HG03095 (cell line): ENCODE measurements at regions not wholly inside any gene's neighbourhood (a gene's known extent, or its start where the extent isn't known, plus 50 kb on each side); places are given as distances from the start of the nearest gene placed in this dataset.

ENCODE experiments used
- ATAC-seq: cut with Tn5 transposase; IDR thresholded peaks from one replicate; pipeline ENCODE4 v1.9.1; 2021; ENCODE audit warnings: moderate library complexity; ENCODE audit not compliant: unreplicated experiment

DNA sequence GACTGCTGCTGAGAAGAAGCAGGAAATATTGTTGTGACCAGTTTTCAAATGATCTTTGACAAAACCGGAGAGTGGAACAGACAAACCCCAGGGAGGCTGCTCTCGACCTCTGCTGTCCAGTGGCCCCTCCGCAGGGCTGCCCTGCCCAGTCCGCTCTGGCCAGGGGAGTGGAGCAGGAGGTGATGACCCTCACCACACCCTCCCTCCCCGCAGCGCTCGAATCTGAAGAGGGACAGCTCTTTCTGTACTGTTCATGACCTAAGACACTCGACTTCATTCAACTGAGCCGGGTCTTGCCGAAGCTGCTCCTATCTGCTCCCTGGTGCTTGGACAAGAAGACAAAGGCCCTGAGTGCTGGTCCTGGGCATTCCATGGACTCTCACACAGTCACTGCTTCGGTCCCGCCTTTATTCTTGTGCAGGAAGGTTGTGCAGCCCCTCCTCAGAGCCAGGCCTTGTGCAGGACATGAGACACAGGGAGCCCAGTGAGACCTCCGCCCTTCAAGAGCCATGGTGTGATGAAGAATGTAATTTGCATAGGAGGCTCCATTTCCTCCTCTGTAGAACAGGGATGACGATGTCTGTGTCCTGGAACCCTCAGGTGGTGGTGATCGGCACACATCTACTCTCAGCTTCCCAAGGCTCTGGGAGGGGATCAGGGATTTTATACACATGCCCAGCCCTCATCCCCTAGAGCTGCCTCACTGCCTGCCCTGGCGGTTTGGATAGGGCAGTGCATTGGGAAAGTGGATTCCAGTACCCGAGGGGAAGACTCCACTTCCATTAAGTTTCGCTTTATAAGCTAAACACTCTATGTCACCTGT, 97.1 kb upstream of the PRR20G start:
- no peak for ATAC-seq

DNA sequence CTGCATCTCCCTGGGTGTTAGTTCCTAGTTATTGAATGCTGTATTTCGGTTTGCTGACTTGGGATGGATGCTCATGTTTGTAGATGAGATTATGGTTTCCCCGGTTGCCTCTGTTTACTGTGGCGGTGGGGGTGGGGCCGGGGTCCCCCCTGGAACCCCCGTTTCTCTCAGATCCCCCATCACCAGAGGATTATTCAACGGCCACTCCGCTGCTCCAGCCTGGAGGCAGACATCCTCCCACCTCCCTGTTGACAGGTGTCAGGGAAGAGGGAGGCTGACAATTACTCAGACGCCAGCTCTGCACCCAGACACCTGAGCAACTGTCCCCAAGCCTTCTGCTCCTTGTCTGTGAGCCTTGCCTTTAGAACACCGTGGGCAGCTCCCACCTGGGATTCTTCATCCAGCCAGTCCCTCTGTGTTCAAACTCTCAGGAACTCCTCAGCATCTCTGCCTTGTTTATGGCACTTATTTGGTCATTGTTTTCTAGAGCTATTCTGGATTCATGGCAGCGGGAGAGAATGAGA, 95.9 kb upstream of the PRR20G start:
- no peak for ATAC-seq

DNA sequence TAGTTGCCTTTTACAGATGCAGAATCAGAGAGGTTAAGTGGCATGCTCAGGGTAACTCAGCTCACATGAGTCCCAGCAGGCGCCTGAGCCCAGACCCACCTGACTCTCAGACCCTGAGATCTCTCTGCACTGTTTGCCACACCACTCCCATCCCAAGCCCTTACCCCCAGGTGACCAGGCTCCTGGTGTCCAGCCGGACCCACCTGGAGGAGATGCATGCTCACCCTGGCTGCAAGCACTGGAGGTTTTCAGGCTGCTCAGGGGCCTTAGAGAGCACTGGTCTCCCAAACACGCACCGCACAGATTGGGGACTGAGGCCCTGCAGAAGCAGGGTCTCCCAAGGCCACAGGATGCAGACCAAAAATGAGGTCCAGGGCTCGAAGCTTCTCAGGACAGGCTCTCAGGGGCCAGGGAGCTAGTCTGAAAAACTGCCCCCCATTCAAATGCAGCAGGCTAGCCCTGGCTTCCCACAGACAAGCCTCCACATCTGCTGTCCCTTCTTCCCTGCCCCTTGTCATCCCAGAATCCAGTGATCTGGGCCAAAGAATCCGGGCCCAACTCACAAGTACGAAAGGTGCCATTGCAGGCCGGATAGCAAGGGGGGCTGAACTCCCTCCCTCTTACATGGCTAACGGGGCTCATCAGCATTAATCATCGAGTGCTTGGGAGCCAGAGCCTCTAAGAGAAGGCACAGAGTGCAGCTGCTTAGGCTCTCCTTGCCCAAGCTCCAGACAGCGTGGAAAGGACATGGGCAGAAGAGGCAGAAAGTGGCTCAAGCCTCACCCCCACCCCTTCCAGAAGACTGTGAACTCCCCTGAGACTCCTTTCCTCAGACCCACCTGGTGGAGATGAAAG, 90.2 kb upstream of the PRR20G start:
- ATAC-seq: no peak

DNA sequence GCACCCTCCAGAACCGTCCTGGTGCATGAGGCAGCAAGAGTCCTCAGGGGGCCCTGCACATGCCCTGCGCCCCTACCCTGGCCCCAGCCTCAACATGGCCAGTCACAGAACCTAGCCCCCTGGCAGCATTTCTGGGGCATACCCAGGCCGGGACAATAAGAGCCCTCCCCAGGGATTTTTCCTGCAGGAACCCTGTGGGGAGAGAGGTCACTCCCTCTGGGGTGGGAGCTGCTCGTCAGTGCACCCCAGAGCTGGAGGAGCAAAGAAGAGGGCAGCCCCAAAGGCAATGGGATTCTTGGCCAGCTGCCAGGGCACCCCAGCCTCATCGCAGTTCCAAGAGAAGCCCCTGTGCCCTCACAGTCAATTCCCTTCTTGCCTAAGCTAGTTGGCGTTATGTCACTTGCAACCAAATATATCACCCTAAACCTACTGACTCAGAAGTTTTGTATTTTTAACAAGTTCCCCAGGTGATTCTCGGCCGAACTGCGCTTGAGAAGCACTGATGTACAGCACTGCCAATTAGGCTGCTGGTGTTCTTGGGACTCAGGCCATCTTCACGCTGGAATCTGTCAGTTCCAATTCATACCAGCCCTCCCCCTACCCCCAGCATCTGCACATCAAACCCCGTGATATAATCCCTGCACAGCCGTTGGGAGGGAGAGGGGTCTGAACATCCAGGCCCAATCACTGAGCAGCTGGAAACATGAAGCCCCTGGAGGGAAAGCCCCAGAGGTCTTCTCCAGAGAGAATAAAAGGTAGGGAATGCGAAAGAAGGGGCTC, 87.5 kb upstream of the PRR20G start:
- no peak for ATAC-seq

DNA sequence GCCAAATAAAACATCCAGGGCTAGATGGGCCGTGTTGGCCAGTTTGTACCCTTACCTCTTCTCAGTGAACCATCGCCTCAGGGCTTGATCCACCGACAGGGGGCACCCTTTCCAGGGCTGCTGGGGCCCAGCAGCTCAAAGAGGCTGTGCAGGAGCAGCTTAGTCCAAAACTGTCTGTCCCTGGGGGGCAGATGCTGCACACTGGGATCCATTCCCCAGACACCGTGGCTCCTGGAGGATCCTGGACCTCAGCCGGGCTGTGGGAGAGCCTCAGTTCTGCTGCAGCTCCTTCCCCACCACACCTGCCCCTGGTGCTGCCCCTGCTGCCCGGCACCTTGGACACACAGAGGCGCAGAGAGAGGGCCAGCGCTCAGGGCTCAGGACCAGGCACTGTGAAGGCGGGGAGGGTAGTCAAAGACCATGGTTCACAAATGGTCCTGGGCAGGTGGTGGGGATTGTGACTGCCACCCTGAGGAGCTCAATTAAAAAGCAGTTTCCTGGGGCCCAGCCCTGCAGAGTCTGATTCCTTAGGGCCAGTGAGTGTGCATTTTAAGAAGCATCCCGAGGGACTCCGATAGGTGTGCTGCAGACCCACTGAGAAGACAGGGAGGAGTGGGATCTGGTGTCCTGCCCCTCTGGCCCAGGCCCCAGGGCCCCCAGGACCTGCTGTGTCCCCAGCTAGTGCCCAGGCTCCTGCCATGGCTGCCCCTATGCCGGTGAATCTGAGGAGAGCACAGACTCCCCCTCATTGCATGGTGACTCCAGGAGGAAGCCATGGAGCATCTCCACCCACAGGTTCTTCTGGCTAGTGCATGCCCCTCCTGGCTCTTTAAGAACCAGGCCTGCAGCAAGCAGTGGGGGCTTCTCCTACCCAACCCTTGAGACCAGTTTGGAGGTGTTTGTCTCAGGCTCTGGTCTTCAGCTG, 86.5 kb upstream of the PRR20G start:
- no peak for ATAC-seq

DNA sequence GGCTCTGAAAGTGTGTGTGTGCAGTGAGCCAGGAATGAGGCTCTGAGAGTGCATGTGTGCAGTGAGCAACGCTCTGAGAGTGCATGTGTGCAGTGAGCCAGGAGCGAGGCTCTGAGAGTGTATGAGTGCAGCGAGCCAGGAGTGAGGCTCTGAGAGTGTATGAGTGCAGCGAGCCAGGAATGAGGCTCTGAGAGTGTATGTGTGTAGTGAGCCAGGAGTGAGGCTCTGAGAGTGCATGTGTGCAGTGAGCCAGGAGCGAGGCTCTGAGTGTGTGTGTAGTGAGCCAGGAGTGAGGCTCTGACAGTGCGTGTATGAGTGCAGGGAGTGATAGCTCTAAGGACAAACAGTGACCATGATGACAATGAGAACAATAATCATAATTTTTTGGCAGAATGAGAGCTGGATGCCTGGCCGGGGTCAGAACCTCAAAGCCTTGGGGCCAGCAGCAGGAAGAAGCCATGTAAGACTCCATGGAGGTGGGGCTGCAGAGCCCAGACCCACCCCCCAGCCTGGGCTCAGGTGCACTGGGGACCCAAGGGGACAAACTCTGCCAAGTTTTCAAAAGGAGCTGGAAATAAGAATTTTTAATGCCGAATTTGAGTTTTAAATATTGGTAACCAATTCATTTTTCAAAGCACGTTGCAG, 85.7 kb upstream of the PRR20G start:
- no peak for ATAC-seq

DNA sequence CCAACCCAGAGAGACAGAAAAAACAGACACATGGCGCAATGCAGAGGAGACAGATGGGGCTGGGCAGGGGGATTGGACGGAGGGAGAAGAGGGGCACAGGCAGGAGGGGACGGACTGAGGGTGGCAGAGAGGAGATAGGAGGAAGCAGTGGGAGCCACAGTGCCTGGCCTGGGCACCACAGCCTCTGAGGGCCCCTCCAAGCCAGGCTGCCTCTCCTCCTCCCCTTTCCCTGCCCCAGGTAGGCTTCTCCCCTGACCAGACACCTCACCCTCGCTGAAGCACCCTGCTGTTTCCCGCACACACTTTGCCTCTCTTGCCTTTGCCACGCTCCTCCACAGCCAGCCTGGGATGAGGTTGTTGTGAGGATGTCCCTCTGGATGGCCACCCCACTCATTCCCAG, 84.0 kb upstream of the PRR20G start:
- no peak for ATAC-seq

DNA sequence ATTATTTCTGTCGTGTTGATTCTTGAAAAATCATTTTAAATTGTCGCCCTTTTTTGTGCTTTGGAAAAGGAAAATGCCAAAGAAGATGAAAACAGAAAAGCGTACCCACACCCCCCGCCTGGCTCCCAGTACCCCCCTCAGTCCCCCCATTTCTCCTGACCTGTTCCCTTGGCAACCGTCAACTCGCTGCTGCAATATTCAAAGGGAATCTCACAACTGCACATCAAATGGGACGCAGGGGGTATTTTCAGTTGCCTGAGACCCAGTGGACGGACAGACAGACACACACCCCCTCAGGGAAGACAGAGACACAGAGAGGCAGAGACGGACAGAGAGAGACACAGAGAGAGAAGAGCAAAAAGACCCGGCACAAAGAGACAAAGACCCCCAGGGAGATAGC, 83.5 kb upstream of the PRR20G start:
- no peak for ATAC-seq

DNA sequence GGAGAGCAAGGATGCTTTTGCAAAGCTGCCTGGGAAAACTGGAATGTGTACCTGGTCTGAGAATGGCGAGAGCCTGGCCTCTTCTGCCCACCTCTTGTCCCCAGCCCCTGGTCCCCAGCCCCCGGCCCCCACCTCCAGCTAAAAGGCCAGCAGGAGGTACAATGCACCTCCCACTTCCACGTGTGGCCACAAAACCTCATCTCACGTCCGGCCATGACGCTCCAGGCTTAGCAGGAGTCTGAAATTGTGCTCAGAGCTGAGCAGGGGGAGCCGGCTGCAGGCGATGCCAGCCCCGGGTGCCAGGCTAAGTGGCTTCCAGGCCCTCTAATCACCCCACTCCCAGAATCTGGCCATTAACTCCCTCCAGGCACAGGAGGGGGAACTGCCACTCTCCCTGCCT, 83.1 kb upstream of the PRR20G start:
- ATAC-seq: no peak

DNA sequence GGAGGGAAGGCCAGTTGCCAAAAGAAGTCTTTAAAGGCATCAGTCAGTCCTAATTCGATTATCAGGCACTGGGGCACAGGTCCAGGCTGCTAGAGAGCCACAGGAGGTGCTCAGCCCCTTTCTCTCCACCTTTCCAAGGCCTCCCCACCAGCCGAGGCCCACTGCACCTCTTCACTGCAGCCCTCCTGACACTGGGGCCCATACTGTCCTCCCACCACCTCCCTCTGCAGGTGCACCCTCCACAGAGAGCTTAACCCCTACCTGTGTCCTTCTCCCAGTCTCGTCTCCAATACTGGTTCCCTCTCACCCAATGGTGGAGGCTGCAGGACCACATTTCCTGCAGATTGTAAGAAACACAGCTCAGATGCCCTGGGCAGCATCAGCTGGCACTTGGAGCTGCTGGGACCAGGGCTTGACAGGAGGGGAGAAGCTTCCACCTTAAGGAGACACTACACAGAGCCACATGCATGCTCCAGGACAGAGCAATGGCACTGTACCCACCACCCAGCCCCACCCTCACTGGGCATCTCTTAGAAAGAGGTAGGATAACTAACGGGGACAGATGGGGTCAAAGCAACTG, 81.6 kb upstream of the PRR20G start:
- ATAC-seq: no peak

DNA sequence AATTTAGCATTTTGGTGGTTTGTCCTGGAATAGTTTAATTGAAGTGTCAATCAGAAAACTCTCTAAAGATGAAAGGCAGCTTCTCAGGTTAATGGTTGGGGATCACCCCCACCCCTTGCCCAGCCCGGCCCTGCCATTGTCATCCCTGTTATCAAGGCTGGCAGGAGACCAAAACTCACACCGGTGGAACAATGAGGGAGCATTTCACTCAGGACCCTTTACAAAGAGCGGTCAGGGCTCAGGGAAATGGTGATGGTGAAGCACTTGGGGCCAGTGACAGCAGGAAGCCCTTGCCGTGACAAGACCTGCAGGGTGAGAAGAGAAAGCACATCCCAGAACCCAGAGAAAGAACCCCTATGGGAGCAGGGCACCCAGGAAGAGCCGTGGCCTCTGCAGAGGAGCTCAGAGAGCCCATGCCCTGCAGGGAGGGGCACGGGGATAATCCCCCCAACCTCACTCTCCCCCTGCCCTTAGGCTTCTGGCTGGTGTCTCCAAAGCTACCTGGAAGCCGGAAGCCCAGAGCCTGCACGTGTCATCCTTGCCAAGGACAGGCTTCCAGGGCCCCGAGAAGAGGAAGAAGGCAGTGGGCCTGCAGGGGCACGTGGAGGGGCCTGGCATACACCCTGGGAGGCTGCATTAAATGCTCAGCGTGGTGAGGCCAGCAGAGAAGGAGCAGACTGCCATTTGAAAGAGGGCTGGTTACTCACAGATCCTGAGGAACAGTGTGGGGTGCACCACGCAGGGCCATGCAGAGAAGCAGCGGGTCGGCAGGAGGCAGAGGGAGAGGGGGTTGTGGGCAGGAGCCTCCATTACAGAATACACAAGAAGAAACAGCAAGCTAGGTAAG, 80.6 kb upstream of the PRR20G start:
- no peak for ATAC-seq

DNA sequence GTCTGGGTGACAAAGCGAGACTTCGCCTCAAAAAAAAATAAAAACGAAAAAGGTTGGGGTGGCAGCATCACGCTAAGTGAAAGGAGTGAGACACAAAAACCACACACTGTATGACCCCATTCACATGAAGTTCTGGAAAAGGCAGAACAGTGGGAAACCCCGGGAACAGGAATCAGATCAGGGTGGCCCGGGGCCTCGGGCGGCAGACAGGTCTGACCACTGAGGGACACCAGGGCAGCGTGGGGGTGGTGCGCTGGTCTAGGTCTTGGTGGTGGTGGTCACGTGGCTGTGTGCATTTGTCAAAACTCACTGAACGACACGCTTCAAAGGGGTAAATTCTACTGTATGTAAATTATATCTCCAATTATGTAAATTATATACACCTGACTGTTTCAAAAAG, 79.7 kb upstream of the PRR20G start:
- ATAC-seq: no peak

DNA sequence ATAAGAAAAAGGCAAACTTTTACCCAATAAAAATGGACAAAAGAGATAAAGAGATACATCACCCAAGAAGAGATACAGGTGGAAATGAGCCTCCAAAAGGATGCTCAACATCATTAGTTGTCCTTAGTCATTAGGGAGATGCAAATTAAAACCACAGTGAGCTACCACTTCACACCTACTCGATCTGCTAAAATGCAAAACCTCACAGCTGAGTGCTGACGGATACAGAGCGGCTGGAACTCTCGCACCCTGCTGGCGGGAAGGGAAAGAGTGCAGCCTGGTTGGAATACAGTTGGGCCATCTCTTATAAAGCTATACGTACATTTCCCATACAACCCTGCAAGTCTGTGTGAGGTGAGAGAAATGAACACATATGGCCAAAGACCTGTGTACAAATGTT, 78.5 kb upstream of the PRR20G start:
- ATAC-seq: no peak

DNA sequence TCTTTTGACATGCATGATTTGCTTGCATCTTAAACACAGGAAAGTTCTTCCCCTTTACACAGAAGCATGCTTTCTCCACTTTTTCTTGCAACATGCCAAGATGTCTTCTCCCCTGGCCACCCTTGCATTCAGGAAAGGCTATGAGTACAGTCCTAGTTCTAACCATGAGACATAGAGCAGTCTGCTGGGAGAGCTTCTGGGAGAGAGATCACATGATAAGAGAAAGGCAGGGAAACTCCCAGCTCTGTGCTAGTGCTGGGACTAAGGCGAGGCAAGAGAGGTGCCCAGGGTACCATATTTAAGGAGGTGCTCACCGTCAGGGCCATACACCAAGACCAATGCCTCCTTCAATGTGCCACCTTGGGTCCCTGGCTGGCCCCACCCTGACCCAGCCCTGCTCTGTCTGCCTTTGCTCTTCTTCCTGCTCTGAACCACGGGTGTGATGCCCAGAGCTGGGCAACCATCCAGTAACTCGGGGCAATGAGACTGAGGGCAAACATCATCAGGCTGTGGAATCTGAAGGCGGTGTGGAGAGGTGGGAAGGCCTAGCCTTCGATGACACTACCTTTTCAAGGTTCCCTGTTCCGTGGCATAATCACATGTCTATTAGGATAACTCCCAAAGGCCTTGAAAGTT, 77.4 kb upstream of the PRR20G start:
- ATAC-seq: no peak

DNA sequence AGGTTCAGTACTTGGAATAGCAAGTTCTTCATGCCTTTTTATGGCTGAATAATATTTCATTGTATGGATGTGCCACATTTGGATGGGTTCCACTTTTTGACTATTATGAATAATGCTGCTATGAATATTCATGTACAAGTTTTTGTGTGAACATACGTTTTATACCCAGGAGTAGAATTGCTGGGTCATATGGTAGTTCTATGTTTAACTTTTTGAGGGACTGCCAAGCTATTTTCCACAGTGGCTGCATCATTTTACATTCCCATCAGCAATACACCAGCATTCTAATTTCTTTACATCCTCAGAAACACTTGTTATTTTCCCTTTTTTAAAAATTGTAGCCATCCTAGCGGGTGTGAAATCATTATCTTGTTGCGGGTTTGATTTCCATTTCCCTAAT, 76.0 kb upstream of the PRR20G start:
- no peak for ATAC-seq

DNA sequence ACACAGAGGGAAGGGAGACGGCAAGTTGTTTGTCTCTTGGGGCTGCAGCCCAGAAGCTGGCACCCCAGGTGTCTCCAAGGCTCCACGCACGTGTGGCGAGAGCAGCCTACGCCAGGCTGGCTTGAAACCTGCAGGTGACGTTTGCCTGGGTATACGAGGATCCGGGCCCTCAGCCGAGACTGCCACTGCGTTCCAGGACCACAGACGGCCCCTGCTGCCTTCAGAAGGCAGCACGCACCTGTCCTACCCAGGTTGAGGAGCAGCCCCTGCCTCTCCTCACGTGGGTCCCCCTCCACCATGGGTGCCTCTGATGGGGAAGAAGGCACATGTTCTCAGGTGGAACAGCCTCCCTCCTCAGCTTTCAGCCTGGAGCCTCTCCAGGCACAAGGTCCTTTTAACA, 75.3 kb upstream of the PRR20G start:
- ATAC-seq: no peak

DNA sequence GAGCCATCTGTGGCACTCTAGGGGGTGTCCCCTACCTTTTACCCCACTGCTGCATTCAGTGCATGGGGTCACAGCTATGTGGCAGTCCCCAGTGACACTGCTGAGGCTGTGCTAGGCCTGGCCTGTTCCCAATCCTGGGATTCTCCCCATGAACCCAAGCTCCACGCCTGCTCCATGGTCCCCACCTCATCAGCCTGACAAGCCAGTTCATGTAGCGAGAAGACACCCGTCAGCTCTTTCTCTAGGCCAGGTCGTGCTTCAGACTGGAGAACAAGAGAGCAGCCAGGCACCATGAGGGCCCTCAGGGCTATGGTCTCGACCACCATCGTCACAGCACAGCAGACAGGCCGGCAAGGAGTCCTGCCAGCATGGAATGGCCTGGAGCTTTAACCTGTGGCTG, 72.8 kb upstream of the PRR20G start:
- no peak for ATAC-seq

DNA sequence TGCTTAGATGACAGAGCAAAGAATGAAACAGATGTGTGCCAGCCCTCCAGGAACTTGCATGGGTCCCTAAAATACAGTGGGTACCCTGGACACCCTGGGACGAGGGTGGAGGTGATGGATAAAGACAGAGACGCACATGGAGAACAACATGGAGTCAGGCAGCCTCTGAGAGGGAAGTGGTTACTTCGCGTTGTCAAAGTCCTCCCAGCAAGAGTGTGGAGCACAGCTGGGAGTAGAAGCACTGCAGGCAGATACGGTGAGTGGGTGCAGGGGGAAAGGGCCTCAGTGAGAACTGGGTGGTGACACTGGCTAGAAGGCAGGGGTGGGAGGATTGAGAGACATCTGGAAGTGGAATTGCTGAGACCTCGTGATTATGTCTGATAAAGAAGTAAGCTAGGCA, 70.8 kb upstream of the PRR20G start:
- ATAC-seq: no peak
